Germinal center (tissue), 1 donor: ENCODE measurements at regions not wholly inside any gene's neighbourhood (a gene's known extent, or its start where the extent isn't known, plus 50 kb on each side); places are given as distances from the start of the nearest gene placed in this dataset.

Experiments
- DNase-seq: peaks from one replicate; pipeline ENCODE4 v3.0.0; 2012; ENCODE audit warnings: mixed read lengths, low spot score

GRCh38 chr1:29835874-29836273, 599.6 kb downstream of the PTPRU start:
- DNase-seq, result no peak

DNA sequence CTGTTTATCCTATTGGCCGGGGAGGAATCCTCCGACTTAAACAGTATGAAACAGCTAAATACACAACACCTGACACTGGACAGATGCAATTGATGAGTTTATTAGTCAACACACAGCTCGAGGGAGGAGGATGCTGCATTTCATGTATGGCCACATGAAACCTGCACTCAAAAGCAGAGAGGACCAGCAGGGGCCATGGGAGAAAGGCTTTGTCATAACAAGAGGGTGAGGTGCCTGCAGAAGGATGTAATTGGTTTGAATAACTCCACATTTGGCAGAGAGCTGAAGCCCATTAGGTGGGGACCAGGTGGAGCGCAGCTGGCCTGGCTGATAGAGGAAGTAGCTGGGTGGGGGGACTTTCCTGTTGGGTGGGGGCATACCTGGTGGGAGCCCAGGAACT, 599.1 kb downstream of the PTPRU start:
- no peak for DNase-seq

- no peak for DNase-seq
Observed at GRCh38 chr1:29833581-29833980, 597.3 kb downstream of the PTPRU start.

DNA sequence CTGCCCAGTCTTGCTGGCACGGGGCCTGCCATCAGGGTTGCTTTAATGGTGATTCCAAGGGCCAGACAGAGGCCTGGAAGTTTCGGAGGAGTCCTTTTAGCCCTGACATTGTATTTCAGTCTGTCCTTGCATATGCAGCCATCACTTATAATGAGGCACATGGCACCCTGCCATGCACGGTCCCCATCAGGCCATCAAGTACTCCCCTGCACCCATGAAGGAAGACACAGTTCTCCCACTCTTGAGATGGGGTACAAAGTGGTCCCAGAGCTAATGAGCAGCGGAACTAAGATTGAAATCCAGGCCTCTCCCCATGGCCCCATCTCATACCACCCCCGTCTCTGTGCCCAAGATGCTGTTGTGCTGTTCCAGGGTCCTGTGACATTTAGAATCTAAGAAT, 596.6 kb downstream of the PTPRU start:
- no peak for DNase-seq

- DNase-seq, result no peak
Observed at GRCh38 chr1:29832471-29832870, 596.1 kb downstream of the PTPRU start.

GRCh38 chr1:29831500-29832117, 595.3 kb downstream of the PTPRU start:
- DNase-seq, result no peak

DNA sequence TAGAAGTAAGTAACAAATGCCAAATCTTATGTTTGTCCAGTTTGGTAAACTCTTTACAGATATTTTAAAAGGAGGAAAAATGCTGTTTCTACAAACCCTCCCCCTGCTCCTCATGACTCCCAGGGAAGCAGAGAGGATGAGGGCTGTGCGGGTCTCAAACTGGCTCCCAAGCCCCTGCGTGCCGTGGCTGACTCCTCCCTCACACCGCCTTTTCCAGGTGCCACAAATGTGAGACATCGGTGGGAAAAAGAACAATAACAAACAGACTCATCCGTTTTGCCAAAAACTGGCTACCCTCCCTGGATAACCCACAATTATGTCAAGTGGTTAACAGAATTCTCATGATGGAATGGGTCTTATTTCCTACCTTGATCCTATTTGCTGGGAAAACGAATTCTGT, 594.6 kb downstream of the PTPRU start:
- DNase-seq, result no peak

- no peak for DNase-seq
Observed at GRCh38 chr1:29830383-29830782, 594.1 kb downstream of the PTPRU start.

- no peak for DNase-seq
Observed at GRCh38 chr1:29829448-29830344, 593.4 kb downstream of the PTPRU start.

GRCh38 chr1:29828526-29829447, 592.5 kb downstream of the PTPRU start:
- no peak for DNase-seq

GRCh38 chr1:29827801-29828525, 591.6 kb downstream of the PTPRU start:
- DNase-seq, result no peak

- no peak for DNase-seq
Observed at GRCh38 chr1:29827237-29827750, 591.0 kb downstream of the PTPRU start.

DNA sequence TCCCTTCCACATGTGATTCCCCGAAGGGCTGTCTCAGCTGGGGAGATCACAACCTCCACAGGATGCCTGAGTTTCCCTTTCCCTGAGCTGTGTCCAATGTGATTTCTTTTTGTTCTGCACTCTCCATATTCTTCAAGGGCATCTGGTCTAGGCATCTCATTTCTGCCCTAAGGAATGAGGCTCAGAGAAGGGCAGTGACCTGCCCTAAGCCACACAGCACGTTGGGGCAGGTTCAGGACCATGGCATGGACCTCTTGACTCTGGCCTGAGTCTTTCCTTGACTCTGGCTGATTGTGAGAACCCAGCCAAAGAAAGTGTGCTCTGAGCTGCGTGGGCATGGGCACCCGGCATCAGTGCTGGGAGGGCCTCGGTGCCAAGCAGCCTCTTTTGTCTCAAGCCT, 590.3 kb downstream of the PTPRU start:
- DNase-seq, result no peak

GRCh38 chr1:29825941-29826415, 589.7 kb downstream of the PTPRU start:
- no peak for DNase-seq

- DNase-seq, result no peak
Observed at GRCh38 chr1:29825274-29825940, 589.1 kb downstream of the PTPRU start.

DNA sequence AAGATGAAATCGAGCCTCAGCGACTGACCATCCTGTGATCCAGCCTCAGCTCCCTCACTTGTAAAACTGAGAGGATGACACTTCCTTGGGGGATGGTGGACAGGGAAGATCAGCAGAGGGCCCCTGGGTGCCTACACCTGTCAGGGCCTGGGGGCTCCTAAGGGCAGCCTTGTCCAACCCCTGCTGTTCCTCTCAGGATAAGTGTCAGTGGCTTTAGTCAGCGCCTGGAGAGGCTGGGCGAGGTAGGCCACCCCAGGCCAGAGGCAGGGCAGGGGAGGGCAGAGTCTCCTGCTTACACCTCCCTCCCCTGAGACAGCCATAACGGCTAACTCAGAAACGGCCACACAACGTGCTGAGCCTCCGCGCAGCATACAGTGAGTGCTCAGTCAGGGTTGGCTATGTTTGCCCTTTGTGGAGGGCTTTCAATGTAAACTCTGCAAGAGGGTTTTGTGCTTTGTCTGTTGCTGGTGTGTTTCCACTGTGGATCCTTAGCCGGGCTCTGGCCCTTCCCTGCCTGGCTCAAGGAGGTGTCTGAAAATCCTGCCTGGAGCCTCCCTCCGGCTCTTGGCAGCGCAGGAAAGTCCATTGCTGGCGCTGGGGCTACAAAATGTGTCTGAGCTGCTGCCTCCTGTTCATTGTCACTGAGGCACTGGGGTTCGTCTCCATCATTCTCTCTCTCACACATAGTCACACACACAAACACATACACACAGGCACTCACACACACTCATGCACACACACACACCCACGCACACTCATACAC, 588.4 kb downstream of the PTPRU start:
- DNase-seq, result no peak

DNA sequence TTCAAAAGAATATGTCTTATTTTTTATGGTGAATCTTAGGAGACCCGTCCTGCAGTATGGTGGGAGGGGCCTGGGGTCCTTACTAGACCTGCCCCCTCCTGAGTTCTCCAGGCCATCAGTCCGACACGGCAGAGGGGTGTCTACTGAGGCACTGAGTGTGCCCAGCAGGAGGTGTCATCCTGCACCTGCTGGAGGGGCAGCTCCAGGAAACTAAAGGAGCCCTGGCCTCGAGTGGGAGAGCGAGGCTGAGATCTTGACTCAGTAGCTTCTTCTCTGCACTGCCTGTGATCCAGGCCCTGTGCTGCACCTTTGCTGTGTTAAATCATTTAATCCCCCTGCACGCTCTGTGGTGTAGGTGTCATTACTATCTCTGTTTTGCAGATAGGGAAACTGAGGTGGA, 587.7 kb downstream of the PTPRU start:
- no peak for DNase-seq

- no peak for DNase-seq
Observed at GRCh38 chr1:29823561-29823960, 587.2 kb downstream of the PTPRU start.

GRCh38 chr1:29821605-29822004, 585.3 kb downstream of the PTPRU start:
- no peak for DNase-seq

GRCh38 chr1:29820401-29820800, 584.1 kb downstream of the PTPRU start:
- no peak for DNase-seq
